ENCODE measurements at regions not wholly inside any gene's neighbourhood (a gene's known extent, or its start where the extent isn't known, plus 50 kb on each side); places are given as distances from the start of the nearest gene placed in this dataset.

GRCh38 chr15:77548589-77549557, 83.8 kb downstream of the LINGO1 start:
- no peaks in the 10 kb centered on the region for H3K36me3 ChIP-seq
- H3K4me3 ChIP-seq = no peak overlapping the region
- DNase-seq (ENCODE audit: low spot score in 2 of 2) = no peak
- no peak overlapping the region for H3K27ac ChIP-seq
- H3K4me1 ChIP-seq = peaks cover 0 to under 1% of the 10 kb centered on the region in 2 donors
- no peaks in the 10 kb centered on the region for H3K9me3 ChIP-seq
- intact Hi-C loops (cut with DNase I) = no loop called here
- H3K27me3 ChIP-seq = no peaks in the 10 kb centered on the region
- TF ChIP-seq CTCF (IDR thresholded peaks at IDR 0.05) = no peak

GRCh38 chr15:77547801-77548588, 84.7 kb downstream of the LINGO1 start:
- no peak for DNase-seq (ENCODE audit: low spot score in 2 of 2)
- H3K9me3 ChIP-seq = no peaks in the 10 kb centered on the region
- intact Hi-C loops (cut with DNase I) = no loop called here
- TF ChIP-seq CTCF (IDR thresholded peaks at IDR 0.05) = no peak
- no peak overlapping the region for H3K4me3 ChIP-seq
- no peaks in the 10 kb centered on the region for H3K36me3 ChIP-seq
- no peak overlapping the region for H3K27ac ChIP-seq
- H3K4me1 ChIP-seq = peaks cover 0 to 7% of the 10 kb centered on the region in 2 donors
- H3K27me3 ChIP-seq = no peaks in the 10 kb centered on the region

- no peak for DNase-seq (ENCODE audit: low spot score in 2 of 2)
- Histone ChIP-seq H3K27ac (no peak overlapping the region), H3K9me3 (no peaks in the 10 kb centered on the region), H3K4me3 (no peak overlapping the region), H3K4me1 (peaks cover 0 to 7% of the 10 kb centered on the region in 2 donors), H3K36me3 (no peaks in the 10 kb centered on the region), H3K27me3 (no peaks in the 10 kb centered on the region)
- TF ChIP-seq CTCF (IDR thresholded peaks at IDR 0.05) = no peak
- intact Hi-C loops (cut with DNase I) = no loop called here
Measured at GRCh38 chr15:77546870-77547269, 85.8 kb downstream of the LINGO1 start.

- no peak overlapping the region for H3K4me3 ChIP-seq
- no peaks in the 10 kb centered on the region for H3K36me3 ChIP-seq
- H3K4me1 ChIP-seq = peaks cover 0 to 7% of the 10 kb centered on the region in 2 donors
- H3K27ac ChIP-seq = no peak overlapping the region
- TF ChIP-seq CTCF (IDR thresholded peaks at IDR 0.05) = no peak
- H3K27me3 ChIP-seq = no peaks in the 10 kb centered on the region
- H3K9me3 ChIP-seq = no peaks in the 10 kb centered on the region
- intact Hi-C loops (cut with DNase I) = no loop called here
- DNase-seq (ENCODE audit: low spot score in 2 of 2) = no peak
Measured at GRCh38 chr15:77546050-77546501, 86.6 kb downstream of the LINGO1 start.

GRCh38 chr15:77545058-77545457, 87.7 kb downstream of the LINGO1 start:
- no peak for DNase-seq (ENCODE audit: low spot score in 2 of 2)
- intact Hi-C loops (cut with DNase I) = no loop called here
- no peak for TF ChIP-seq CTCF (IDR thresholded peaks at IDR 0.05)
- no peaks in the 10 kb centered on the region for H3K27me3 ChIP-seq
- peaks cover 0 to 7% of the 10 kb centered on the region in 2 donors for H3K4me1 ChIP-seq
- no peak overlapping the region for H3K27ac ChIP-seq
- no peaks in the 10 kb centered on the region for H3K9me3 ChIP-seq
- H3K4me3 ChIP-seq = no peak overlapping the region
- no peaks in the 10 kb centered on the region for H3K36me3 ChIP-seq
